Left renal cortex interstitium (tissue), 4 donors: ENCODE measurements at regions not wholly inside any gene's neighbourhood (a gene's known extent, or its start where the extent isn't known, plus 50 kb on each side); places are given as distances from the start of the nearest gene placed in this dataset.

ENCODE experiments used
- DNase-seq, 4 donors: peaks; one replicate each; pipeline ENCODE4 v3.0.0-alpha.2; 2013; ENCODE audit warnings: low read depth in 4 of 4, low spot score in 2 of 4, missing footprints in 1 of 4

DNA sequence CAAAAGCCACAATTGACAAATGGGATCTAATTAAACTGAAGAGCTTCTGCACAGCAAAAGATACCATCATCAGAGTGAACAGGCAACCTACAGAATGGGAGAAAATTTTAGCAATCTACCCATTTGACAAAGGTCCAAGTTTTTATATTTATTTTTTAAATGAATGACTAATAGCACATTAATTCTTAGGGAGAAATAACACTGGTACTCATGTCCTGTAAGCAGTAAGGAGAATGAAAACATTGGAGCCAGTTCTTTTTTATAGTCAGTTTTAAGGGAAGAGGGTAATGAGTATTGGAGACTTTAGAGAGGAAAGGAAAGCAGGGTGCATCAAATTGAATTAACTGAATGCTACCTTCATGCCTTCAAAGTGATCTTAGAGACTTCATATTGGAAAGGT is 404.7 kb upstream of the TGFBR2 start:
- DNase-seq: no peak

DNA sequence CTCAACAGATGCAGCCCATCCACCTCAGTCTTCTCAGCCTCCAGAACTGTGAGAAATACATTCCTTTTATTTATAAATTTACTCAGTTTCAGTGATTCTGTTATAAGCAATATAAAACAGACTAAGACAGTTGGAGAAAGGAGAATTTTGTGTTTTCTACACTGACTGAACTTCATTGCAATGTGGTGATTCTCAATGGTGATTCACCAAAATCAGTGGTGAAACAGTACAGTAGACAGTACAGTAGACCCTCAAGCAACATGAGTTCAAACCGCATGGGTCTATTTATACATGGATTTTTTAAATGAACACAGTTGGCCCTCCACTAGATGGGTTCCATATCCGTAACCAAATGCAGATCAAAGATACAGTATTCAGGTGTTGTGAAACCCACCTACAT is 403.1 kb upstream of the TGFBR2 start:
- no peak for DNase-seq

DNA sequence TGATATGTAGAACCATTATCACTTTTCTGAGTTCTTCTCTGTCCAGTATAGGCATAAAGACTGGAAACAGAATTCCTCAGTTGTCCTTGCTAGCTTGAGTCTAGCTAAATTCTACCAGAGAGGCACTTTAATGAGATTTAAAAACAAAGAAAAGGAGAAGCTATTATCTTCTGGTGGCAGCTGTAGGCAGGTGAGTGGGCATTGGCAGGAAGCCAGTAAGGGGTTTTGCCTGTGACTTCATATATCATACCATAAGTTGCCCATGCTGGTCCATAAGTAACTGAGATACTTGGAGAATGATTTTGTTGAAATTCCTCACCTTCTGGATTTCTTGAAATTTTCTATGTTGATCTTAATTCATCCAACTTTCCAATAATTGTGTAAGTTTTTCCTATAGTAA is 402.3 kb upstream of the TGFBR2 start:
- DNase-seq: no peak

DNA sequence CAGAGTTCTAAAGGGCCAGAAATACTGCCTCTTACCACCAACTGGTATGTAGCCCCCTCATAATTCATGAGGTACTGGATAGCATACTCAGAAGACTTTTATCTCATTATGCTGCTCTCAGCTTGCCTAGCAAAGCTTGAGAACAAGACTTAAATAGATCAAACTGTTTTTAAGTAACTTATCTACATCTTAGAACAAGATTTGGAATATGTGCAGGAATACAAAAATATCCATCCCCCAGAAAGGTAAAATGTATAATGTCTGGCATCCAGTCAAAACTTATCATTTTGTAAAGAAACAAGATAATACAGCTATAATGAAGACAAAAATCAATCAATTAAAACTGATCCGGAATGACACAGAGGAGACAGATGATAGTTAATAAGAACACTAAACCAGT is 400.4 kb upstream of the TGFBR2 start:
- no peak for DNase-seq

DNA sequence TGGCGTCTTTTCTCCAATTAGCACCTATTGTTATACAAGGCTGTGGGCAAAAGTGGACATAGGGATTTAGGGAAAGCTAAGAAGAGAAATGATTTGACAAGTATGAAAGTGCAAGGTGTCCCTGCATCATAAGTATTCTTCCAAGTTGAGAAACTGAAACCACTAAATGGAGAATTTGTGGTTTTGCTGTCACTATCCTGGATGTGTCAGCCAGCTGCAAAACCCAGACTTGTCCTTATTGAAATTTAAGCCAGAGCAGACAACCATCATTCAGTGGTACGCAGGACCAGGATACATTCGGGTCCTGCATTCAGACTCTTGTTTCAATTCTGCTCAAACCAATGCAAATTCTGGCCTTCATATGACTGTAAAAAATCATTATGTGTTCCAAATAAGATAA is 384.8 kb upstream of the TGFBR2 start:
- DNase-seq: no peak

DNA sequence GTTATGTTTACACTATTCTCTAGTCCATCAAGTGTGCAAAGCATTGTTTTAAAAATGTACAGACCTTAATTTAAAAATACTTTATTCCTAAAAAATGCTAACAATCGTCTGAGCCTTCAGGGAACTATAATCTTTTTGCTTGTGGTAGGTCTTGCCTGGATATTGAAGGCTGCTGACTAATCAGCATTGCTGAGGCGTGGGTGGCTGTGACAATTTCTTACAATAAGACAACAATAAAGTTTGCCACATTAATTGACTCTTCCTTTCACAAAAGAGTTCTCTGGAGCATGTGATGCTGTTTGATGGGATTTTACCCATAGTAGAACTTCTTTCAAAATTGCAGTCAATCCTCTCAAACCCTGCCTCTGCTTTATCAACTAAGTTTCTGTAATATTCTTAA is 384.0 kb upstream of the TGFBR2 start:
- DNase-seq: no peak

DNA sequence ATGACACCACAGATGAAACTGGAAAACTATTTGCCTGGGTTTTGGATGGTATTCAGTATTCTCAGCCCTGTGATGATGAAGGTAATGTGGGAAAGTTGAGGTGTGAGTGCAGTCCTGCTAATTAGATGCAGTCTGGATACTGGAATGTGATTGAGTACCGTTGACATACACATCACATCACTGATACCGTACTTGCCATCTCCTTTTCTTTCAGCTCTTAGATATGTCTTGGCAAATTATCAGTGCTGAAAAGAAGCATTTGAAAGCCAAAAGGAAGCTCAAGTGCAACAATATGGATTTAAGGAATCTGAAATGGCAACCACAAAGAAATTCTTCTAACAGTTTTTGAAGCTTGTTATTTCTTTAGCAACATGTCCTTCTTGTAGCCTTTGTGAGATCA is 381.4 kb upstream of the TGFBR2 start:
- DNase-seq: no peak

DNA sequence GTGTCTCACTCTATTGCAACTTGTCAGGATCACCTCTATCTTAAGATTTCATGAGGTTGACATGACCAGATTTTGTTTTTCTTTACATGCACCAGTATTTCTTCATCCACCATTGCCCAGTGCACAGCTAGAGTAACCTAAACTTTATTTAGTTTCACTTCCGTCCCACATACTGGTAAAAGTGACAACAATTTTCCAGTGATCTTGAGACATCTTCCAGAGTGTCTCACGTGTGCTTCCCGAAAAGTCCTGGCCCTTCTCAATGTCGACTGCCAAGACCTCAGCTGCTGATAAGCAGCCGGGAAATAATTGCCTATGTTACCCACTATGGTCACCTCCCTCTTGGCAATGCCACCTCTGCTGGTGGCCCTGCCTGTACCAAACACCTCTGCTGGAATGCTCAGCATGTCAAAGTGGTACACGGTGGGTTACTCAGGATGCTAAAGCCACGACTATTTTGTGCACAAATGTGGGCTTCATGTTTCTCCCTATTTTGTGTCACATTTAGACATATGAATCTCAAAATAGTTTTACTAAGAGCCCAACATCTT is 379.7 kb upstream of the TGFBR2 start:
- DNase-seq: no peak

DNA sequence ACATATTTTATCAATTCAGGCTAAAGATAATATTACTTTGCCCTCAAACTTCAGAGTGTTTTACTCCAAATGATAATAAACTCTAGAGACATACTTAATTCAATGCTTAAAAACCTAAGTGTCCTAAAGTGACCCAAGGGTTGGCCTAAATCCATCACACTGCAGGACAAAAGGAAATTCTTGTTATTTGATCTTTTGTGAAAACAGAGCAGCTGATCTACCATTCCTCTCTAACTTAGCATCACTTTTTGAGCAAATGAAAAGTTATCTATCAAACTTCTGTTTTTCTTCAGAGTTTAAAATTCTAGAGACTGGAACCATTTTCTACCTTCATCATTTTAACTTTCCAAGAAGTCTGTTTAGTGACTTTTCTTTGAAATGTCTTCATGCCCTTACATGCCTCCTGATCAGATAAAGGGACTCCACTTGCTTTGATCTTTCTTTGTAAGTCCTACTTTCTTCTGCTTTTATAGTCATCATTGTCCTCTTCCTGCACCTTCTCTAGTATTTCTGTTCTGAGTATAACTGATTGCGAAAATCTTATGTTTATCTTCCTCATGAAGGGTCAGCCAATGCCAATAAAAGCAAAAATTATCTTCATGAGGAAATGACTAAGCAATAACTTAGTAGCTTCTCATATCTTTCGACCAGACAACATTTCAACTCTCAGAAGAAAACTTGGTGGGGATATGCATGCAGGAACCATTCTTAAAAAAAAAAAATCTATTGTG is 378.7 kb upstream of the TGFBR2 start:
- no peak for DNase-seq

DNA sequence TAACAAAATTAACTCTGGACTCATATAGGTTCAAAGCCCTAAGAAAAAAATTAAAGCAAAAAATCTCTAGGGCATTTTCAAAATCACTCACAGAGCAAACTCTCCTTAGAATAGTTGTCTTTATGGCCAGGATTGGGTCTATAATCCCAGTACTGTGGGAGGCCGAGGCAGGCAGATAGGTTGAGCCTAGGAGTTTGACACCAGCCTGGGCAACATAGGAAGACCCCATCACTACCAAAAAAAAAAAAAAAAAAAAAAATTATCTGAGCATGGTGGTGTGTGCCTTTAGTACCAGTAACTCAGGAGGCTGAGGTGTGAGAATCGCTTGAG is 378.1 kb upstream of the TGFBR2 start:
- no peak for DNase-seq

DNA sequence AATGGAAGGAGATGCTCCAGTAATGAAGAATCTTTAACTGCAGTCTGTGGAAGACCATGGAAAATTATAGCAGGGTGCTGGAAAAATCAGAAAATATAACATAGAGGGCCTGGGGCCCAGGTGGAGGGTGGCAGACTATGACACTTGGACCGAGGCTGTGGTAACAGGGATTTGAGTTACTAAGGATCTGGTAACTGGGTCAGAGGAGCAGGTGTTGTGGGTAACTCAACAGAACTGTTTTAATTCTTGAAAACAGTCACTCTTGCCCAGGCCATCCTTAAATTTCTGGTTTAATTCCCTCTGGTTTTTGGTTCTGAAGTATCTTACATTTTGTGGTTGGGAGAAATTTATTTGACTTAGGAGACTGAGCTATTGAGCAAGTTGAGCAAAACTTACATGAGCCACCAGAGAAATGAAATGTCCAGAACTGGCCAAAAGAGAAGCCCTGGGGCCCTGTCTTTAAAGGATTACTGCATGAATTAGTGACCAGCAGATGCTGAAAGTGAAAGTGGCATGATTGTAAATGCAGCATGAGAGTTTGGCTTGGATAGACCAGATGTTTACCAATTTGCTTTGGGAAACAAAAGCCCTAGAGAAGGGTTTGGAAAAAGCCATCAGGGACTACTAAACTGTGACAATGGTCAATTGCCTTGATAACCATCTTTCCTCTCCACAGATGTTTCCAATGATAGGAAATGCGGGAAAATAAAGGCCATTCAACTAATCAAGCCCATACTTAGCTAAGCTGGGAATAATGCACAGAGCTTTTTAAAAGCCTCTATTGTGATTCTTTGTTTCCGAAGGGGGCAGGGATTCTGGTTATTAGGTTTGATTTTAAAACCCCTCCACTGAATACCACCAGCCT is 374.9 kb upstream of the TGFBR2 start:
- no peak for DNase-seq

DNA sequence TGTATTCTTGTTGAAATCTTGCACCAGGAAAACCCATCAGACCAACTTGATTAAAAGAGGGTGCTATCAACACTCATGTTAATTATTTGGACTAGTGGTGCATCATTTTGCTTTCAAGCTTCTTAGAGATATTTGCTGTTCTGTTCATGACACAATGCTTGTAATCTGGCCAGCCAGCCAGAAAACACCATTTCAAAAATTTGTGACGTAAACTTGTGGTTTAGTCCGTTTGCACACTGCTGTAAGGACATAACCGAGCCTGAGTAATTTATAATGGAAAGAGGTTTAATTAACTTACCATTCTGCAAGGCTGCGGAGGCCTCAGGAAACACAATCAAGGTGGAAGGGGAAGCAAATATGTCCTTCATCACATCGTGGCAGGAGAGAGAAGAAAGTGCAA is 374.3 kb upstream of the TGFBR2 start:
- DNase-seq: no peak

DNA sequence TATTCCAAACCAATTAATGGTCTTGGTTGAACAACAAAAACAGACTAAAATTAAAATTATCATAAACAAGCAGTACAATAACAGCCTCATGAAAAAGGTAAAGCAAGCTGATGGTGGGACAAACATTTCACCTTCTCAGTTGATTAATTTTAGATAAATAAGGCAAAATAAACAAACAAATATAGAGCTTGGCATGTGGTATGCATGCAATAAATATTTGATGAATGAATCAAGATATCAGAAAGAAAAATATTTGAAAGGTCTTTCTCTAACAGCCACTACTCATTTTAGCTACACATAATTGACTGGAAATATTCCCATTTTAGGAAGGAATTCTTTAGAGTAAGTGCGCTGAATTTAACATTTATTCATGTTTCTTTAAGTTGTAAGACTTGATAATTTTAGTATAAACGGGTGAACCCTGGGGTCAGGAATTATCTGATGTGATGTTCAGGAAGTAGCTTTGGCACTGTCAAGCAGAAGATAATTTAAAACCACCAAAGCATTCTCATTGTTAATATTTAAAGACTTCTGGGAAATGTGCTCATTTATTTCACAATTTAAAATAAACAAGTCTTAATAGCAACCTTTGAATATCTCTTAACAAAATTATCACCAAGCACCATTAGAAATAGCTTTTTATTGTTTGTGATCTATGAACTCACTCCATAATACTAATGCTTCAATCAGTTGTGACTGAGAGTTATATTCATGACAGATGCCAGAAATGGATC is 372.3 kb upstream of the TGFBR2 start:
- DNase-seq: no peak

DNA sequence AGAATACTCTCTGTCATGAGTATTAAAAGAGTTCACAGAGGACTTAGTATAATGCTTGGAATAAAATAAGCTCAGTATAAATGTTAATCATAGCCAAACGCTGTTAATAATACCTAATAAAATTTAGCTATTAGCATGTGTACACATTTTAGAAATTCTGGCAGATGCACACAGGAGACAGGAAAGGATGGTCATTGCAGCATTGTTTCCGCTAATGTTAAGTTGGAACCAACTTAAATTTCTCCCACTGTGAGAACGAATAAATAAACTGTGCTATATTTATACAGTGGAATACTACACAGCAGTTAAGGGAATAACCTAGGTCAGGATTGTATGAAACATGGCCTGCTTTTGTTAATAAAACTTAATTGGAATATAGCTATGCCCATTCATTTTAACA is 370.4 kb upstream of the TGFBR2 start:
- no peak for DNase-seq

DNA sequence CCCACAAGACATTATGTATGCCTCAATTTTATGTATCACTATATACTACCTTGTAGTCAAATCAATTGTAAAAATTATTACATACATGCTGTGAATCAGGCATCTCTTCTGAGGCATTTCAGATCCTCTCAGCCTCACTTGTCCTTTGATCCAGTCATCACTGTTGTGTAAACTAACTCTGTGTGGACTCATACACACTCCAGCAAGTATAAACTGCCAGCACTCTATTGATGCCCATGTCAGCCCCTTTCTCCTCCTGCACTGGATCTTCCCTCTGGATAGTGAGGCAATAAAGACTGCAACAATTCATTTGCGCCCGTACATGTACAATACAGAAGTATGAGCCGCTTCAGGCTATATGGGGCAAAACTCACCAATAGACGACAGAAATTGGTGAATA is 364.7 kb upstream of the TGFBR2 start:
- no peak for DNase-seq

DNA sequence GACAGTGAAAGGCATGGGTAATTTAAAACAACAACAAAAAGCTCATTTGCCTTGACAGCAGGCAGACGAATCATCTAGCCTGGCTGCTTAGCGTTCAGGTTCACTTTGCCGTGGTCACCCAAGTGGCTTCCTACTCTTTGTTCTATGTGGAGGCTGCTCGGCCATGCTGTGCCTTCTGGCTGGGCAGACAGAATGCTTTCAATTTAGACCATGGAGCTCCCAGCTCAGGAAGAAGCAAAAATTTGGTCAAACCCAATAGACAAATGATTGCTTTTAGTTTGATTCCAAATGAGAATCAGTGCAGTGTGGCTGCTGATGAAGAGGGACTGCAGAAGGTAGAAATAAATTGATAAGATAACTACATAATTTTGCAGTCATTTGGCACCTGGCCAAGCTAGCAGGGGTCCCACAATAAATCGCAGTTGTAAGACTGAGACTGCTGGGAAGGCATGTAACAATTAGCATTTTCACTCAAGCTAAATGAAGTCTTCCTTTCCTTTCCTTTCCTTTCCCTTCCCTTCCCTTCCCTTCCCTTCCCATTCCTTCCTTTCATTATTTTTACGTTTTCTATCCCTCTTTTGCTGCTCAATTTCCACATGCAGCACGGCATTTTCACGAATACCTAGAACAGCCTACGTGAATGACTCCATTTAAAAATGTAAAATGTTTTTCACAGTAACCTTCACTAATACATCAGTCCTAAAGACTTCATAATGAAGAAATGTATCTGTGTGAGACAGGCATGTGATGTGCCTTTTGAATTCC is 360.4 kb upstream of the TGFBR2 start:
- no peak for DNase-seq

DNA sequence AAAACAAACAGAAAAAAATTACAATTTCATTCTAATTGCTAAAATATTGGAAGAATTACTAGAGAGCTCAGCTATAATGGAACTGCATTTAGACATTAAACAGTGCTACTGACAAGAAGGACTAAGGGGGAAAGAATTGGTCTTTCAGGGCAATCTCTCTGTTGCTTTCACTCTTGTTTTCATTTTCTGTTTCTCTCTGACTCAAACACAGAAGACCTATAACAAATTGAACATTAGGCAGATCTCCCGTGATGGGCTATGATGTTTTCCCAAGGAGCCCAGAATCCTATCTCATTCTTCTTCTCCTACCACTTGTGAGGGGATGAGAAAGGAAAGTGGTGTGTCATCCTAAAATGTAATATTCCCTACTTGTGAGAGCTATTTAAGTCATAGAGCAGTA is 358.0 kb upstream of the TGFBR2 start:
- no peak for DNase-seq

DNA sequence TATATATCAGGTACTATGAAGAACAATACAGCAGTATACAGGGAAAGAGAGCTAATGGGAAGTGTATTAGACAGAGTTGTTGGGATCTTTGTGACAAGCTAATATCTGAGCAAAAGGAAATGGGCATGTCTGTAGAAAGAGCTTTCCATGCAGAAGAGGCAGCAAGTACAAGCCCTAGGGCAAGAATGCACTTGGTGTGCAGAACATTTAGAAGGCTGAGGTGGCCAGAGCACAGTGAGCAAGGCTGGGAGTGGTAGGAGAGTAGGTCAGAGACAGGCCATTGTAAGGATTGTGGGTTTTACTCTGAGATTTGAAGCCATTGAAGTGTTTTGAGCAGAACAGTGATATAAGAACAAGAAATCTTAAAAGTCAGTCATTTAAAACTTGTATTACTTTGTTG is 353.9 kb upstream of the TGFBR2 start:
- DNase-seq: no peak

DNA sequence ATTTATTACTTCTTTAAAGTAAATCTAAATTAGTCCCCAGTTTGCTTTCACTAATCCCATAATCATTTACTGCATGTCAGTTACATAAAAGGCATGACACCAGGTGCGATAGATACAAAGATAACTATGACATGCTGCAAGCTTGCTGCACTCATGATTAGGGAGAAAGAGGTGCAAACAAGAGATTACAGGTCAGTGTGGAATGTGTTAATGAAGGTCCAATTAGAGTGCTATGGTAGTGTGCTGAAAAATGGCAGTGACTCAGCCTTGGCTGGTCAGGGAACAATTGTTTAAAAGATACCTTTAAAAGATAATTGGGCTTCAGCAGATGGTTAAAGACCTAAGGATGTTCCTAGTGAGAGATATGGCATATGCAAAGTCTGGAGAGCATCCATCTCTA is 352.6 kb upstream of the TGFBR2 start:
- DNase-seq: no peak

DNA sequence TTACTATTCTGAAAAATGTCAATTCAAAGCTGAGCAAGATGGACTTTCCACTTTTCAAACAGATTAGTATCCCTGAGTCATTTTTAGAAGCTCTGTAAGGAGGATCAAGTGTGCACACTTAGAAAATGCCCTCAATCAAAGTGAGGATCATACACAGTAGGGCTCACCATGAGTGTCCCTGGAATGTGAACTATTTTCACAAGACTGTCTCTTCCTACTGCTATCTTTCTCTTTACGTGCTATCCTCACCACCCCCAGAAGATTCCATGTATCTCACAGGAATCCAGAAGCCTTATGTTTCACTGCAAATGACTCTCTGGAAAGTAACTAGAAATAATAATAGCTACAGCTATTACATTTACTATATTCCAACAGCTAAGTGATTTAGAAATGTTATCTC is 349.9 kb upstream of the TGFBR2 start:
- DNase-seq: no peak
